ENCODE measurements at regions not wholly inside any gene's neighbourhood (a gene's known extent, or its start where the extent isn't known, plus 50 kb on each side); places are given as distances from the start of the nearest gene placed in this dataset.
"Not testable (repeated sequence)": the region's sequence is repeated elsewhere in the genome, so short reads cannot be mapped to it uniquely, and the experiment has no call there.

GRCh38 chr1:38652217-38652616, 207.4 kb downstream of the RRAGC start:
- CTCF ChIA-PET, result no interaction called here
- H3K4me1 Mint-ChIP-seq, result no peaks in the 10 kb centered on the region

GRCh38 chr1:38651669-38652068, 207.9 kb downstream of the RRAGC start:
- ATAC-seq, result no peak
- intact Hi-C loops (cut with micrococcal nuclease), result no loop called here
- Histone ChIP-seq H3K4me1 (ENCODE audit: control insufficient read depth in 2 of 2, insufficient read depth in 2 of 2, low read length in 2 of 2) (no peaks in the 10 kb centered on the region), H3K4me3 (ENCODE audit: low read length) (no peak overlapping the region), H3K27me3 (ENCODE audit: control insufficient read depth in 2 of 2, insufficient read depth in 2 of 2, low read length in 2 of 2) (no peaks in the 10 kb centered on the region), H3K27ac (ENCODE audit: low read depth, low read length) (no peak overlapping the region), H3K36me3 (ENCODE audit: control insufficient read depth in 2 of 3, insufficient read depth in 3 of 3, low read length in 3 of 3) (no peaks in the 10 kb centered on the region), H3K9me3 (ENCODE audit: control insufficient read depth in 2 of 3, low read length in 3 of 3) (no peaks in the 10 kb centered on the region)
- Mint-ChIP-seq H3K27ac (no peak overlapping the region), H3K4me3 (no peak overlapping the region), H3K36me3 (peaks cover 0 to 4% (median 0%) of the 10 kb centered on the region in 5 donors), H3K9me3 (peaks cover 0 to 7% (median 0%) of the 10 kb centered on the region in 11 donors), H3K27me3 (peaks cover 9 to 33% (median 27%) of the 10 kb centered on the region in 5 donors), H3K4me1 (no peaks in the 10 kb centered on the region)
- ChIA-PET CTCF (no interaction called here), POLR2A (no interaction called here)
- DNase-seq, result no peak

More at GRCh38 chr1:38652217-38652616, 207.4 kb downstream of the RRAGC start:
- H3K4me3 ChIP-seq (ENCODE audit: low read length), result no peak overlapping the region
- Mint-ChIP-seq H3K9me3 (peaks cover 0 to 7% (median 0%) of the 10 kb centered on the region in 11 donors), H3K27ac (no peak overlapping the region), H3K27me3 (peaks cover 12 to 37% (median 31%) of the 10 kb centered on the region in 5 donors), H3K36me3 (peaks cover 0 to 4% (median 0%) of the 10 kb centered on the region in 5 donors), H3K4me3 (no peak overlapping the region)
- no peaks in the 10 kb centered on the region for H3K27me3 ChIP-seq (ENCODE audit: control insufficient read depth in 2 of 2, insufficient read depth in 2 of 2, low read length in 2 of 2)
- H3K4me1 ChIP-seq (ENCODE audit: control insufficient read depth in 2 of 2, insufficient read depth in 2 of 2, low read length in 2 of 2), result no peaks in the 10 kb centered on the region
- H3K9me3 ChIP-seq (ENCODE audit: control insufficient read depth in 2 of 3, low read length in 3 of 3), result no peaks in the 10 kb centered on the region
- DNase-seq, result no peak
- H3K36me3 ChIP-seq (ENCODE audit: control insufficient read depth in 2 of 3, insufficient read depth in 3 of 3, low read length in 3 of 3), result no peaks in the 10 kb centered on the region
- POLR2A ChIA-PET, result no interaction called here
- ATAC-seq, result no peak
- intact Hi-C loops (cut with micrococcal nuclease), result no loop called here
- H3K27ac ChIP-seq (ENCODE audit: low read depth, low read length), result no peak overlapping the region

GRCh38 chr1:38648417-38648816, 211.2 kb downstream of the RRAGC start:
- Mint-ChIP-seq H3K27me3 (peaks cover 0 to 25% (median 14%) of the 10 kb centered on the region in 5 donors), H3K27ac (no peak overlapping the region), H3K36me3 (peaks cover 0 to 4% (median 0%) of the 10 kb centered on the region in 5 donors), H3K4me3 (no peak overlapping the region), H3K4me1 (no peaks in the 10 kb centered on the region), H3K9me3 (peaks cover 0 to 9% (median 0%) of the 10 kb centered on the region in 11 donors)
- H3K4me3 ChIP-seq (ENCODE audit: low read length), result no peak overlapping the region
- intact Hi-C loops (cut with micrococcal nuclease), result no loop called here
- ATAC-seq (no peak), DNase-seq (no peak)
- no peaks in the 10 kb centered on the region for H3K4me1 ChIP-seq (ENCODE audit: control insufficient read depth in 2 of 2, insufficient read depth in 2 of 2, low read length in 2 of 2)
- H3K27me3 ChIP-seq (ENCODE audit: control insufficient read depth in 2 of 2, insufficient read depth in 2 of 2, low read length in 2 of 2), result no peaks in the 10 kb centered on the region
- H3K27ac ChIP-seq (ENCODE audit: low read depth, low read length), result no peak overlapping the region
- no peaks in the 10 kb centered on the region for H3K9me3 ChIP-seq (ENCODE audit: control insufficient read depth in 2 of 3, low read length in 3 of 3)
- H3K36me3 ChIP-seq (ENCODE audit: control insufficient read depth in 2 of 3, insufficient read depth in 3 of 3, low read length in 3 of 3), result no peaks in the 10 kb centered on the region
- ChIA-PET CTCF (no interaction called here), POLR2A (no interaction called here)

- H3K4me1 ChIP-seq (ENCODE audit: control insufficient read depth in 2 of 2, insufficient read depth in 2 of 2, low read length in 2 of 2); H3K27me3 ChIP-seq (ENCODE audit: control insufficient read depth in 2 of 2, insufficient read depth in 2 of 2, low read length in 2 of 2); H3K4me3 ChIP-seq (ENCODE audit: low read length); H3K36me3 ChIP-seq (ENCODE audit: control insufficient read depth in 2 of 3, insufficient read depth in 3 of 3, low read length in 3 of 3); intact Hi-C loops (cut with micrococcal nuclease); H3K4me3 Mint-ChIP-seq; H3K27ac Mint-ChIP-seq; POLR2A ChIA-PET; CTCF ChIA-PET; H3K27ac ChIP-seq (ENCODE audit: low read depth, low read length); DNase-seq; ATAC-seq; H3K36me3 Mint-ChIP-seq; H3K4me1 Mint-ChIP-seq; H3K9me3 ChIP-seq (ENCODE audit: control insufficient read depth in 2 of 3, low read length in 3 of 3): not testable (repeated sequence)
- H3K9me3 Mint-ChIP-seq, result peaks cover 0 to 12% (median 3%) of the 10 kb centered on the region in 11 donors
- H3K27me3 Mint-ChIP-seq, result peaks cover 0 to 26% (median 21%) of the 10 kb centered on the region in 5 donors
Observed at GRCh38 chr1:38647341-38647740, 212.2 kb downstream of the RRAGC start.

GRCh38 chr1:38644092-38644491, 215.5 kb downstream of the RRAGC start:
- Mint-ChIP-seq H3K4me3 (no peak overlapping the region), H3K36me3 (peaks cover 0 to 3% (median 0%) of the 10 kb centered on the region in 5 donors), H3K9me3 (peaks cover 0 to 16% (median 6%) of the 10 kb centered on the region in 11 donors), H3K27ac (no peak overlapping the region), H3K4me1 (no peaks in the 10 kb centered on the region), H3K27me3 (peaks cover under 1 to 28% (median 22%) of the 10 kb centered on the region in 5 donors)
- ATAC-seq (no peak), DNase-seq (no peak)
- no peaks in the 10 kb centered on the region for H3K9me3 ChIP-seq (ENCODE audit: control insufficient read depth in 2 of 3, low read length in 3 of 3)
- no peak overlapping the region for H3K27ac ChIP-seq (ENCODE audit: low read depth, low read length)
- intact Hi-C loops (cut with micrococcal nuclease), result no loop called here
- POLR2A ChIA-PET, result no interaction called here
- CTCF ChIA-PET, result no interaction called here
- no peaks in the 10 kb centered on the region for H3K36me3 ChIP-seq (ENCODE audit: control insufficient read depth in 2 of 3, insufficient read depth in 3 of 3, low read length in 3 of 3)
- H3K4me1 ChIP-seq (ENCODE audit: control insufficient read depth in 2 of 2, insufficient read depth in 2 of 2, low read length in 2 of 2), result no peaks in the 10 kb centered on the region
- H3K27me3 ChIP-seq (ENCODE audit: control insufficient read depth in 2 of 2, insufficient read depth in 2 of 2, low read length in 2 of 2), result no peaks in the 10 kb centered on the region
- H3K4me3 ChIP-seq (ENCODE audit: low read length), result no peak overlapping the region

- POLR2A ChIA-PET, result no interaction called here
- Mint-ChIP-seq H3K27me3 (peaks cover 6 to 39% (median 27%) of the 10 kb centered on the region in 5 donors), H3K4me3 (no peak overlapping the region), H3K27ac (no peak overlapping the region), H3K36me3 (no peaks in the 10 kb centered on the region), H3K9me3 (peaks cover 0 to 15% (median 6%) of the 10 kb centered on the region in 11 donors), H3K4me1 (no peaks in the 10 kb centered on the region)
- no peak for DNase-seq
- Histone ChIP-seq H3K4me3 (ENCODE audit: low read length) (no peak overlapping the region), H3K36me3 (ENCODE audit: control insufficient read depth in 2 of 3, insufficient read depth in 3 of 3, low read length in 3 of 3) (no peaks in the 10 kb centered on the region), H3K4me1 (ENCODE audit: control insufficient read depth in 2 of 2, insufficient read depth in 2 of 2, low read length in 2 of 2) (no peaks in the 10 kb centered on the region), H3K9me3 (ENCODE audit: control insufficient read depth in 2 of 3, low read length in 3 of 3) (no peaks in the 10 kb centered on the region), H3K27me3 (ENCODE audit: control insufficient read depth in 2 of 2, insufficient read depth in 2 of 2, low read length in 2 of 2) (no peaks in the 10 kb centered on the region), H3K27ac (ENCODE audit: low read depth, low read length) (no peak overlapping the region)
- intact Hi-C loops (cut with micrococcal nuclease), result no loop called here
- CTCF ChIA-PET, result no interaction called here
- no peak for ATAC-seq
Observed at GRCh38 chr1:38641661-38642060, 217.9 kb downstream of the RRAGC start.

- Mint-ChIP-seq H3K27me3 (peaks cover 12 to 47% (median 39%) of the 10 kb centered on the region in 5 donors), H3K4me1 (no peaks in the 10 kb centered on the region), H3K36me3 (no peaks in the 10 kb centered on the region), H3K4me3 (no peak overlapping the region), H3K9me3 (peaks cover 0 to 24% (median 6%) of the 10 kb centered on the region in 11 donors), H3K27ac (no peak overlapping the region)
- DNase-seq, result no peak
- intact Hi-C loops (cut with micrococcal nuclease), result no loop called here
- Histone ChIP-seq H3K27ac (ENCODE audit: low read depth, low read length) (no peak overlapping the region), H3K4me3 (ENCODE audit: low read length) (no peak overlapping the region), H3K9me3 (ENCODE audit: control insufficient read depth in 2 of 3, low read length in 3 of 3) (no peaks in the 10 kb centered on the region), H3K4me1 (ENCODE audit: control insufficient read depth in 2 of 2, insufficient read depth in 2 of 2, low read length in 2 of 2) (no peaks in the 10 kb centered on the region), H3K36me3 (ENCODE audit: control insufficient read depth in 2 of 3, insufficient read depth in 3 of 3, low read length in 3 of 3) (no peaks in the 10 kb centered on the region), H3K27me3 (ENCODE audit: control insufficient read depth in 2 of 2, insufficient read depth in 2 of 2, low read length in 2 of 2) (no peaks in the 10 kb centered on the region)
- CTCF ChIA-PET, result no interaction called here
- no peak for ATAC-seq
- POLR2A ChIA-PET, result no interaction called here
Observed at GRCh38 chr1:38640371-38640770, 219.2 kb downstream of the RRAGC start.
